Right lobe of liver (tissue), 6 donors: ENCODE measurements at regions not wholly inside any gene's neighbourhood (a gene's known extent, or its start where the extent isn't known, plus 50 kb on each side); places are given as distances from the start of the nearest gene placed in this dataset.

Experiments
- ATAC-seq, 4 donors: fragments of 200-7000 bp; cut with Tn5 transposase; one replicate each; pipeline ENCODE4 v1.9.1; 2020; ENCODE audit warnings: mild to moderate bottlenecking in 4 of 4, moderate library complexity in 4 of 4
- DNase-seq, 3 donors: peaks; one replicate each; pipeline ENCODE4 v3.0.0-alpha.2; 2020
- H3K27ac ChIP-seq, 3 donors: fragments of 200-600 bp; one replicate each; pipeline ENCODE4 v1.8.0; 2022
- H3K27me3 ChIP-seq, 2 donors: fragments of 200-600 bp; one replicate each; pipeline ENCODE4 v1.8.0; 2022
- H3K36me3 ChIP-seq, 4 donors: fragments of 200-600 bp; sonication (generic) in 1 of 4; one replicate each; pipeline versions ENCODE4 v1.5.1 to v1.8.0; 2017 to 2022; ENCODE audit warnings: control low read depth in 1 of 4
- H3K4me1 ChIP-seq, 4 donors: fragments of 200-600 bp; sonication (generic) in 1 of 4; one replicate each; pipeline versions ENCODE4 v1.5.1 to v1.8.0; 2017 to 2022; ENCODE audit warnings: control low read depth in 1 of 4
- H3K4me3 ChIP-seq, 3 donors: fragments of 200-600 bp; one replicate each; pipeline ENCODE4 v1.8.0; 2022
- H3K9me3 ChIP-seq, 4 donors: fragments of 200-600 bp; sonication (generic) in 1 of 4; one replicate each; pipeline versions ENCODE4 v1.5.1 to v1.8.0; 2017 to 2022; ENCODE audit warnings: control low read depth in 1 of 4
- POLR2A ChIP-seq: fragments of 450-650 bp; IDR thresholded peaks from one replicate; pipeline ENCODE4 v1.6.1; 2017; ENCODE audit warnings: antibody characterized with exemption, mild to moderate bottlenecking
- WGBS: methylation state at CpG from one replicate; pipeline ENCODE4 v1.1.6; 2018; ENCODE audit warnings: low coverage, low lambda C conversion rate; ENCODE audit not compliant: insufficient coverage; ENCODE audit errors: missing lambda C conversion rate; 5-methylcytosine and 5-hydroxymethylcytosine counted together
- intact Hi-C, 2 donors: fragments of 100-400 bp; cut with DNase I; formaldehyde crosslinking; loops; one replicate each; pipeline versions ENCODE4 v1.11.2 to v1.14.1; 2022
- TF ChIP-seq, protein P1 (sequence below), 4 donors: fragments of 200-600 bp in 3 of 4; fragments of 450-650 bp in 1 of 4; IDR thresholded peaks; one replicate each; pipeline versions ENCODE4 v1.5.1 to v1.8.0; 2016 to 2022; ENCODE audit warnings: antibody characterized with exemption in 4 of 4, mild to moderate bottlenecking in 2 of 4
- donor health status: DM: no; HTN: yes; CAD: no.
- donor health status: DM: no; HTN: no; CAD: no.
- donor health status: DM: no; HTN: no; CAD: no.
- donor health status: DM: no; HTN: yes; CAD: no.
- donor health status: DM: no; HTN: yes; CAD: no.

DNA sequence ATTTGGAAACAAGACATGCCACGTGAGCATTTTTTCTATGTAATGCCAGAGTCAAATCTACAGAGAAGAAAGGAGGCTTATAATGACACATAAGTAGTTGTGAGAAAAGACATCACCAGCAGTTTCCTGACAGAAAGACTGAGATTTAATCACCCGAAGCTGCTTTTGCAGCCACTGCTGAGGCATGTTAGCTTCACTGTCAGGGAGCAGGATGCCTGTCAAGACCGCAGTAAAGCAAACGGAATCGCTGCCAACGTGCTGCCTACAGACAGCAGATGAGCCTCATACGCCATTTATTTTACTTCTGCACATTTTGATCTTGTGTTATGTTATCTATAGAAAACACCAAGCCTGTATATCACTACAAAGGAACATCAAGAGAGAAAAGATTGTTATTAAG is 68.7 kb upstream of the NDST3 start:
- DNase-seq (no peak), ATAC-seq (no peak)
- Histone ChIP-seq H3K27ac (no peak overlapping the region), H3K9me3 (no peaks in the 10 kb centered on the region), H3K4me1 (no peaks in the 10 kb centered on the region), H3K4me3 (no peak overlapping the region), H3K27me3 (no peaks in the 10 kb centered on the region), H3K36me3 (no peaks in the 10 kb centered on the region)
- 38% methylated on average over 7 of the region's 7 CpGs for WGBS
- intact Hi-C loops = no loop called here
- TF ChIP-seq, protein P1, sequence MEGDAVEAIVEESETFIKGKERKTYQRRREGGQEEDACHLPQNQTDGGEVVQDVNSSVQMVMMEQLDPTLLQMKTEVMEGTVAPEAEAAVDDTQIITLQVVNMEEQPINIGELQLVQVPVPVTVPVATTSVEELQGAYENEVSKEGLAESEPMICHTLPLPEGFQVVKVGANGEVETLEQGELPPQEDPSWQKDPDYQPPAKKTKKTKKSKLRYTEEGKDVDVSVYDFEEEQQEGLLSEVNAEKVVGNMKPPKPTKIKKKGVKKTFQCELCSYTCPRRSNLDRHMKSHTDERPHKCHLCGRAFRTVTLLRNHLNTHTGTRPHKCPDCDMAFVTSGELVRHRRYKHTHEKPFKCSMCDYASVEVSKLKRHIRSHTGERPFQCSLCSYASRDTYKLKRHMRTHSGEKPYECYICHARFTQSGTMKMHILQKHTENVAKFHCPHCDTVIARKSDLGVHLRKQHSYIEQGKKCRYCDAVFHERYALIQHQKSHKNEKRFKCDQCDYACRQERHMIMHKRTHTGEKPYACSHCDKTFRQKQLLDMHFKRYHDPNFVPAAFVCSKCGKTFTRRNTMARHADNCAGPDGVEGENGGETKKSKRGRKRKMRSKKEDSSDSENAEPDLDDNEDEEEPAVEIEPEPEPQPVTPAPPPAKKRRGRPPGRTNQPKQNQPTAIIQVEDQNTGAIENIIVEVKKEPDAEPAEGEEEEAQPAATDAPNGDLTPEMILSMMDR (IDR thresholded peaks at IDR 0.05) = no peak
- no peak for TF ChIP-seq POLR2A

DNA sequence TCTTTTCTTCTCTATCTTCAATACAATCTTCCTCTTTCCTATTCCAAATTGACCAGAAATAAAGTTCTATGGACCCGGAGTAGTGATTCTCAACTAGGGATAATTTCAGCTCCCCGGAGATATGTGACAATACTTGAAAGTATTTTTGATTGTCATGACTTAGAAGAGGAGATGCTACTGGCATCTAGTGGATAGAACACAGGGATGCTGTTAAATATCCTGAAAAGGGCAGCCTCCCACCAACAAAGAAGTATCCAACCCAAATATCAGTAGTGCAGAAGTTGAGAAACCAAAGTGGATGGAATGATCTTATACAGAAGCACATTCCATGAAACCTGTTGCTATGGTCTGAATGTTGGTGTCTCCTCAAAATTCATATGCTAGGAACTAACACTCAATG is 65.7 kb upstream of the NDST3 start:
- no peak overlapping the region for H3K27ac ChIP-seq
- H3K9me3 ChIP-seq = no peaks in the 10 kb centered on the region
- ATAC-seq = no peak
- H3K36me3 ChIP-seq = no peaks in the 10 kb centered on the region
- no peak for DNase-seq
- 68% methylated on average over 2 of the region's 2 CpGs for WGBS
- no peak for TF ChIP-seq POLR2A
- TF ChIP-seq, protein P1 (IDR thresholded peaks at IDR 0.05) = no peak
- no peaks in the 10 kb centered on the region for H3K27me3 ChIP-seq
- no peaks in the 10 kb centered on the region for H3K4me1 ChIP-seq
- intact Hi-C loops = no loop called here
- H3K4me3 ChIP-seq = no peak overlapping the region

DNA sequence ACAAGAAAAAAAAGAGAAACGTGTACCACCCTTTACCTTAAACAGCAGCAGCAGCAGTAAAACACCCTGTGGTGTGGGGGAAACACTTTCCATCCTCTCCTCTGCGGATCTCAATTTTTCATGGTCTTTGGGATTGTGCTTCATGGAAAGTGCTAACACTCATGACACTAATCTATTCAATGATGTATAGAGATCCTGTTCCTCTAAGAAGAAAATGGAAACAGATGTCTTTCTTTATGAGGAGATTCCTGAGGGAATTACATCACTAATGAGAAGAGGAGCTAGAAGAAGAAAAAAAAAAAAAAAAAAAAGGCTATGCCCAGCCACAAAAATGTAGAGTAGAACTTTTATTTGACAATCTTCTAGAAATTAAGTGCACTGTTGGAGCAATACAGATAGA is 62.9 kb upstream of the NDST3 start:
- intact Hi-C loops = no loop called here
- ATAC-seq (no peak), DNase-seq (no peak)
- 62% methylated on average over 2 of the region's 2 CpGs for WGBS
- Histone ChIP-seq H3K4me1 (no peaks in the 10 kb centered on the region), H3K4me3 (no peak overlapping the region), H3K27me3 (no peaks in the 10 kb centered on the region), H3K27ac (no peak overlapping the region), H3K9me3 (no peaks in the 10 kb centered on the region), H3K36me3 (no peaks in the 10 kb centered on the region)
- TF ChIP-seq, protein P1 (IDR thresholded peaks at IDR 0.05) = no peak
- no peak for TF ChIP-seq POLR2A

DNA sequence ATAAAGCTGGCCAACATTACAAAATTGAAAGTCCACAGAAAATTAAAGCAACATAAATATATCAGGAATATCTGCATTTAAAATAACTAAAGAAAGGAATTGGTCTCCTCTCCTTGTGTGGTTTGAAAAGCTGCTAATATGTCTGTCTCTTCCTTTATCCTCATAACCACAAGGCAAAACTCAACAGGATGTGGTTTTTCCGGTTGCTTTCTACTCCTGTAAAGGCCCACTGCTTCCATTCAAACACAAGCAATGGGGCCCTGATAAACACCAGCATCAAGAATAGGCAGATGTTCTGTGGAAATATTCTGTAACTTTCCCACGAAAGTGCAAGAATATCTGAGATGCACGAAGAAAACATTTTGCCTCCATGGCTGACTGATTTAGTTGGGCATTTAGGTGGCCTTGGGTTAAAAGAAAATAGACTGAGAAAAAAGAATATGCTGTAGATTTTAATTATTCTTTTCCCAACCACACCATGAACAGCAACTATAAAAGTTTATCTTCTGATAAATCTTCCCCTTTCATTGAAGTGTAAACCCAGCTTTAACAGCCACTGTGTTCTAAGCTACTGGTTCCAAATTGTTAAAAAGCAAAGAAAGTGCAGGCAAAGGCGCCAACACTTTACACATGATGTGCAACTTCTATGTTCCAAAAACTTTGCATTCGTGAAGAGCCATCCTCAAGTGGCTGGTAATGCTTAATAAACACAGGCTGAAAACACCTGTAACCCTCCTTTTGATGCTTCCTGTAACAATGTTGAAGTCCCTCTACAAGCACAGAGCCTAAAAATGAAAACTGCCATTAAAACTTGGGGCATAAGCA is 50.5 kb upstream of the NDST3 start:
- 49% methylated on average over 5 of the region's 5 CpGs for WGBS
- no peaks in the 10 kb centered on the region for H3K27me3 ChIP-seq
- no peaks in the 10 kb centered on the region for H3K36me3 ChIP-seq
- ATAC-seq (no peak), DNase-seq (no peak)
- no peak overlapping the region for H3K27ac ChIP-seq
- no peaks in the 10 kb centered on the region for H3K4me1 ChIP-seq
- intact Hi-C loops = no loop called here
- no peak overlapping the region for H3K4me3 ChIP-seq
- H3K9me3 ChIP-seq = no peaks in the 10 kb centered on the region
- TF ChIP-seq, protein P1 (IDR thresholded peaks at IDR 0.05) = no peak
- TF ChIP-seq POLR2A = no peak
